Mesothelial cell of epicardium (in vitro differentiated cells): ENCODE measurements at regions not wholly inside any gene's neighbourhood (a gene's known extent, or its start where the extent isn't known, plus 50 kb on each side); places are given as distances from the start of the nearest gene placed in this dataset.
"Not testable (repeated sequence)": the region's sequence is repeated elsewhere in the genome, so short reads cannot be mapped to it uniquely, and the experiment has no call there.

ENCODE experiments used
- DNase-seq, 2 experiments: peaks; one replicate each; pipeline ENCODE4 v3.0.0; 2021; ENCODE audit warnings: low spot score in 2 of 2; ENCODE audit not compliant: unreplicated experiment in 2 of 2
- H3K27ac Mint-ChIP-seq: 2 replicates; pipeline ENCODE4 v1.8.0; 2021; ENCODE audit warnings: mixed read lengths
- H3K27me3 Mint-ChIP-seq: 2 replicates; pipeline ENCODE4 v1.8.0; 2021; ENCODE audit warnings: low read depth, mixed read lengths
- H3K36me3 Mint-ChIP-seq: 2 replicates; pipeline ENCODE4 v1.8.0; 2021; ENCODE audit warnings: mixed read lengths
- H3K4me1 Mint-ChIP-seq: 2 replicates; pipeline ENCODE4 v1.8.0; 2021; ENCODE audit warnings: mixed read lengths
- H3K4me3 Mint-ChIP-seq: 2 replicates; pipeline ENCODE4 v1.8.0; 2021; ENCODE audit warnings: mild to moderate bottlenecking, moderate library complexity, mixed read lengths
- H3K9me3 Mint-ChIP-seq: 2 replicates; pipeline ENCODE4 v1.8.0; 2021; ENCODE audit warnings: mixed read lengths
- TF ChIP-seq, protein P1 (sequence below): fragments of 200-600 bp; sonication (generic); IDR thresholded peaks from one replicate; pipeline ENCODE4 v1.5.0; 2021; ENCODE audit warnings: antibody characterized with exemption; ENCODE audit not compliant: unreplicated experiment

- H3K4me1 Mint-ChIP-seq, result peaks cover 33% of the 10 kb centered on the region
- H3K27ac Mint-ChIP-seq, result no peak overlapping the region
- TF ChIP-seq, protein P1, sequence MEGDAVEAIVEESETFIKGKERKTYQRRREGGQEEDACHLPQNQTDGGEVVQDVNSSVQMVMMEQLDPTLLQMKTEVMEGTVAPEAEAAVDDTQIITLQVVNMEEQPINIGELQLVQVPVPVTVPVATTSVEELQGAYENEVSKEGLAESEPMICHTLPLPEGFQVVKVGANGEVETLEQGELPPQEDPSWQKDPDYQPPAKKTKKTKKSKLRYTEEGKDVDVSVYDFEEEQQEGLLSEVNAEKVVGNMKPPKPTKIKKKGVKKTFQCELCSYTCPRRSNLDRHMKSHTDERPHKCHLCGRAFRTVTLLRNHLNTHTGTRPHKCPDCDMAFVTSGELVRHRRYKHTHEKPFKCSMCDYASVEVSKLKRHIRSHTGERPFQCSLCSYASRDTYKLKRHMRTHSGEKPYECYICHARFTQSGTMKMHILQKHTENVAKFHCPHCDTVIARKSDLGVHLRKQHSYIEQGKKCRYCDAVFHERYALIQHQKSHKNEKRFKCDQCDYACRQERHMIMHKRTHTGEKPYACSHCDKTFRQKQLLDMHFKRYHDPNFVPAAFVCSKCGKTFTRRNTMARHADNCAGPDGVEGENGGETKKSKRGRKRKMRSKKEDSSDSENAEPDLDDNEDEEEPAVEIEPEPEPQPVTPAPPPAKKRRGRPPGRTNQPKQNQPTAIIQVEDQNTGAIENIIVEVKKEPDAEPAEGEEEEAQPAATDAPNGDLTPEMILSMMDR, result no peak
- H3K4me3 Mint-ChIP-seq, result no peak overlapping the region
- H3K9me3 Mint-ChIP-seq, result peaks cover 7% of the 10 kb centered on the region
- H3K36me3 Mint-ChIP-seq, result no peaks in the 10 kb centered on the region
- DNase-seq, result no peak
- peaks cover 13% of the 10 kb centered on the region for H3K27me3 Mint-ChIP-seq
Measured at GRCh38 chr1:5768014-5768413, 224.2 kb downstream of the NPHP4 start.

GRCh38 chr1:5766996-5767395 is 225.2 kb downstream of the NPHP4 start:
- not testable (repeated sequence) for H3K4me3 Mint-ChIP-seq, H3K27ac Mint-ChIP-seq
- peaks cover 33% of the 10 kb centered on the region for H3K4me1 Mint-ChIP-seq

GRCh38 chr1:5765997-5766913 is 226.0 kb downstream of the NPHP4 start:
- H3K27me3 Mint-ChIP-seq, result peaks cover 13% of the 10 kb centered on the region
- H3K36me3 Mint-ChIP-seq, result no peaks in the 10 kb centered on the region
- peaks cover 32% of the 10 kb centered on the region for H3K4me1 Mint-ChIP-seq
- H3K4me3 Mint-ChIP-seq, result no peak overlapping the region
- TF ChIP-seq, protein P1, result no peak
- H3K9me3 Mint-ChIP-seq, result peaks cover 16% of the 10 kb centered on the region
- DNase-seq, result no peak
- no peak overlapping the region for H3K27ac Mint-ChIP-seq

More at GRCh38 chr1:5766996-5767395, 225.2 kb downstream of the NPHP4 start:
- Mint-ChIP-seq H3K27me3 (peaks cover 13% of the 10 kb centered on the region), H3K9me3 (peaks cover 11% of the 10 kb centered on the region)
- H3K36me3 Mint-ChIP-seq, DNase-seq: not testable (repeated sequence)

DNA sequence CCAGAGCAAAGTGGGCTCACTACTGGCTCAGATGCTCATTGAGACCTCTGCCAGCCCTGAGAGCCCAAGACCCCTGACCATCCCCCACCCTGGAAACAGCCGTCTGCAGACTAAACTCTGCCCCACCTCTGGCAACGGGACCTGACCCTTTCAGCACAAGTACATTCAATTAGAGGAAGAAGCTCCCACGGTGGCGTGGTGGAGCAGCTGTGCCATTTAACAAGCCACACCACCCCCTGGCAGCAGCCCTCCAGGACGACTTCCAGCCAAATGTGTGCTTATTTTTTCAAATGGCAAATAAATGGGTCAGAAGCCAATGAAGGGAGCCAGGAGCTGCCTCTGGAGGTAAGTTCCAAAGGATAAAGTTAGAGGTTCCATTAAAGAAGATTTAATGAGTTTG is 226.7 kb downstream of the NPHP4 start:
- Mint-ChIP-seq H3K9me3 (peaks cover 21% of the 10 kb centered on the region), H3K4me3 (no peak overlapping the region), H3K27ac (no peak overlapping the region), H3K4me1 (peaks cover 24% of the 10 kb centered on the region), H3K36me3 (no peaks in the 10 kb centered on the region), H3K27me3 (peaks cover 15% of the 10 kb centered on the region)
- TF ChIP-seq, protein P1, result no peak
- no peak for DNase-seq

DNA sequence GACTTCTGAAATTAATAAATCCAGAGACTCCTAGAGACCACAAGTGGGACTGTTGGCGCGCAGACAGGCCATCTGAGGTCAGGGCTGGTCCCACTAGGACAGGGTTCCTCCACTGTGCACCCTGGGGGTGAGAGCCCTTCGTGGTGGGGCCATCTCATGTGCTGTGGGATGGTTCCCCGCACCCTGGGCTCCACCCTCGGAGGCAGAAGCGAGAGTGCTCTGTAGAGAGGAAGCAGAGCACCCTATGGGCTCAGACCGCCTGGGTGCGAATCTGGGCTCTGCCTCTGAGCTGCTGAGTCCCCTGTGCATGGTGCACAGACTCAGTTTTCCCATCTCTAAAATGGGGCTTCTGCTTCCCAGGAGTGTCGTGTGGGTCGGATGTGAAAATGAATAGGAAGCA is 227.3 kb downstream of the NPHP4 start:
- Mint-ChIP-seq H3K27me3 (peaks cover 15% of the 10 kb centered on the region), H3K27ac (no peak overlapping the region), H3K4me3 (no peak overlapping the region), H3K9me3 (peaks cover 23% of the 10 kb centered on the region), H3K36me3 (no peaks in the 10 kb centered on the region), H3K4me1 (peaks cover 24% of the 10 kb centered on the region)
- TF ChIP-seq, protein P1, result no peak
- no peak for DNase-seq

GRCh38 chr1:5764464-5764863 is 227.8 kb downstream of the NPHP4 start:
- peaks cover 23% of the 10 kb centered on the region for H3K9me3 Mint-ChIP-seq
- TF ChIP-seq, protein P1, result no peak
- no peaks in the 10 kb centered on the region for H3K36me3 Mint-ChIP-seq
- no peak overlapping the region for H3K27ac Mint-ChIP-seq
- DNase-seq, result no peak
- peaks cover 17% of the 10 kb centered on the region for H3K27me3 Mint-ChIP-seq
- H3K4me1 Mint-ChIP-seq, result peaks cover 24% of the 10 kb centered on the region
- H3K4me3 Mint-ChIP-seq, result no peak overlapping the region
